WTC11 (cell line): ENCODE measurements at regions not wholly inside any gene's neighbourhood (a gene's known extent, or its start where the extent isn't known, plus 50 kb on each side); places are given as distances from the start of the nearest gene placed in this dataset.

Experiments used
- ATAC-seq: fragments of 200-7000 bp; cut with Tn5 transposase; 2 replicates; pipeline ENCODE4 v1.10.0; 2021; ENCODE audit warnings: mild to moderate bottlenecking, moderate library complexity
- CTCF ChIA-PET: fragments of 300-600 bp; sonication (Branson Sonifier 250); formaldehyde crosslinking; loops from one replicate; lab custom pipeline; 2021; ENCODE audit warnings: antibody characterized with exemption; lab: Charles Lee
- POLR2A ChIA-PET: fragments of 350-600 bp; sonication (Branson Sonifier 250); formaldehyde crosslinking; loops from one replicate; lab custom pipeline; 2021; ENCODE audit warnings: antibody characterized with exemption; lab: Charles Lee
- DNase-seq: peaks from one replicate; pipeline ENCODE4 v3.0.0; 2021; ENCODE audit warnings: low spot score
- H3K27ac Mint-ChIP-seq: 2 replicates; pipeline ENCODE4 v1.8.0; 2021; ENCODE audit warnings: mixed read lengths
- H3K27me3 Mint-ChIP-seq: 2 replicates; pipeline ENCODE4 v1.8.0; 2021; ENCODE audit warnings: low read depth, mild to moderate bottlenecking, moderate library complexity, mixed read lengths
- H3K36me3 Mint-ChIP-seq: 2 replicates; pipeline ENCODE4 v1.8.0; 2021; ENCODE audit warnings: mixed read lengths
- H3K4me1 Mint-ChIP-seq: 2 replicates; pipeline ENCODE4 v1.8.0; 2022; ENCODE audit warnings: mixed read lengths
- H3K4me3 Mint-ChIP-seq: 2 replicates; pipeline ENCODE4 v1.8.0; 2021; ENCODE audit warnings: mild to moderate bottlenecking, moderate library complexity, mixed read lengths
- H3K9me3 Mint-ChIP-seq: 2 replicates; pipeline ENCODE4 v1.8.0; 2021; ENCODE audit warnings: mixed read lengths
- ATF6 ChIP-seq: sonication (generic); formaldehyde crosslinking; IDR thresholded peaks from 2 replicates; pipeline ENCODE4 v1.8.1; 2023; ENCODE audit warnings: mild to moderate bottlenecking, missing genetic modification reagents
- CBFB ChIP-seq: sonication (generic); formaldehyde crosslinking; IDR thresholded peaks from 2 replicates; pipeline ENCODE4 v1.8.1; 2022; ENCODE audit warnings: mild to moderate bottlenecking, low read depth, missing genetic modification reagents
- EMX1 ChIP-seq: fragments of 250-450 bp; sonication (Bioruptor Pico); IDR thresholded peaks from 2 replicates; pipeline ENCODE4 v1.8.0; 2021; ENCODE audit warnings: mild to moderate bottlenecking
- ERG ChIP-seq: fragments of 250-450 bp; sonication (Bioruptor Pico); IDR thresholded peaks from 2 replicates; pipeline ENCODE4 v1.8.0; 2021; ENCODE audit warnings: mild to moderate bottlenecking
- ETV6 ChIP-seq: sonication (generic); formaldehyde crosslinking; IDR thresholded peaks from 2 replicates; pipeline ENCODE4 v1.8.1; 2022; ENCODE audit warnings: mild to moderate bottlenecking, missing genetic modification reagents
- FOXJ3 ChIP-seq: sonication (generic); formaldehyde crosslinking; IDR thresholded peaks from 2 replicates; pipeline ENCODE4 v1.9.0; 2021; ENCODE audit warnings: missing genetic modification reagents, mild to moderate bottlenecking, borderline replicate concordance
- FOXK1 ChIP-seq: sonication (generic); formaldehyde crosslinking; IDR thresholded peaks from 2 replicates; pipeline ENCODE4 v1.8.0; 2022; ENCODE audit warnings: mild to moderate bottlenecking, moderate library complexity, missing genetic modification reagents
- GRHL2 ChIP-seq: fragments of 250-450 bp; sonication (Bioruptor Pico); IDR thresholded peaks from 2 replicates; pipeline ENCODE4 v1.8.0; 2022; ENCODE audit warnings: mild to moderate bottlenecking, moderate library complexity; ENCODE audit not compliant: insufficient replicate concordance, severe bottlenecking
- HMGXB4 ChIP-seq: sonication (generic); formaldehyde crosslinking; IDR thresholded peaks from 2 replicates; pipeline ENCODE4 v1.8.1; 2023; ENCODE audit warnings: mild to moderate bottlenecking, moderate library complexity, missing genetic modification reagents
- JAZF1 ChIP-seq: fragments of 250-450 bp; sonication (Bioruptor Pico); IDR thresholded peaks from 2 replicates; pipeline ENCODE4 v1.9.0; 2021; ENCODE audit warnings: moderate library complexity, mild to moderate bottlenecking, inconsistent platforms
- MAX ChIP-seq: sonication (generic); formaldehyde crosslinking; IDR thresholded peaks from 2 replicates; pipeline ENCODE4 v1.8.0; 2022; ENCODE audit warnings: mild to moderate bottlenecking, missing genetic modification reagents
- MLX ChIP-seq: sonication (generic); formaldehyde crosslinking; IDR thresholded peaks from 2 replicates; pipeline ENCODE4 v1.8.1; 2023; ENCODE audit warnings: mild to moderate bottlenecking, missing genetic modification reagents, moderate library complexity
- MXD4 ChIP-seq: fragments of 250-450 bp; sonication (Bioruptor Pico); IDR thresholded peaks from 2 replicates; pipeline ENCODE4 v1.8.0; 2021; ENCODE audit warnings: mild to moderate bottlenecking, moderate library complexity, borderline replicate concordance
- NR3C1 ChIP-seq: sonication (generic); formaldehyde crosslinking; conservative IDR thresholded peaks from 2 replicates; pipeline ENCODE4 v1.8.1; 2023; ENCODE audit warnings: low read depth, mild to moderate bottlenecking, missing genetic modification reagents
- RORB ChIP-seq: fragments of 250-450 bp; sonication (Bioruptor Pico); IDR thresholded peaks from 2 replicates; pipeline ENCODE4 v1.9.0; 2021; ENCODE audit warnings: mild to moderate bottlenecking
- SMAD3 ChIP-seq: sonication (generic); formaldehyde crosslinking; IDR thresholded peaks from 2 replicates; pipeline ENCODE4 v1.8.0; 2022; ENCODE audit warnings: missing genetic modification reagents, mild to moderate bottlenecking, borderline replicate concordance
- SMAD4 ChIP-seq: sonication (generic); formaldehyde crosslinking; IDR thresholded peaks from 2 replicates; pipeline ENCODE4 v1.8.0; 2022; ENCODE audit warnings: mild to moderate bottlenecking, missing genetic modification reagents
- TP53 ChIP-seq: sonication (generic); formaldehyde crosslinking; IDR thresholded peaks from 2 replicates; pipeline ENCODE4 v1.8.1; 2023; ENCODE audit warnings: mild to moderate bottlenecking, missing genetic modification reagents
- USF2 ChIP-seq: sonication (generic); formaldehyde crosslinking; IDR thresholded peaks from 2 replicates; pipeline ENCODE4 v1.8.1; 2023; ENCODE audit warnings: mild to moderate bottlenecking, missing genetic modification reagents, moderate library complexity
- ZBTB21 ChIP-seq: sonication (generic); formaldehyde crosslinking; IDR thresholded peaks from 2 replicates; pipeline ENCODE4 v1.8.1; 2023; ENCODE audit warnings: mild to moderate bottlenecking, missing genetic modification reagents, borderline replicate concordance
- ZNF232 ChIP-seq: sonication (generic); formaldehyde crosslinking; IDR thresholded peaks from 2 replicates; pipeline ENCODE4 v1.8.0; 2022; ENCODE audit warnings: mild to moderate bottlenecking, missing genetic modification reagents
- ZNF263 ChIP-seq: sonication (generic); formaldehyde crosslinking; IDR thresholded peaks from 2 replicates; pipeline ENCODE4 v1.8.1; 2022; ENCODE audit warnings: low read depth, mild to moderate bottlenecking, moderate library complexity, missing genetic modification reagents
- ZNF317 ChIP-seq: sonication (generic); formaldehyde crosslinking; IDR thresholded peaks from 2 replicates; pipeline ENCODE4 v1.8.1; 2023; ENCODE audit warnings: low read depth, mild to moderate bottlenecking, moderate library complexity, missing genetic modification reagents, borderline replicate concordance
- ZNF425 ChIP-seq: fragments of 250-450 bp; sonication (Bioruptor Pico); conservative IDR thresholded peaks from 2 replicates; pipeline ENCODE4 v1.9.0; 2021; ENCODE audit warnings: mild to moderate bottlenecking

GRCh38 chr2:82826437-82826836 is 1632.6 kb downstream of the SUCLG1 start:
- no peaks in the 10 kb centered on the region for H3K27me3 Mint-ChIP-seq
- ChIA-PET CTCF (no interaction called here), POLR2A (interaction anchor here (0.6 kb wide), 1 partner anchor 619 kb away, joined by 3 read pairs; no protein-coding TSS in a partner anchor)
- TF ChIP-seq ZNF263 (CRISPR knock-in tag) (no peak), JAZF1 (CRISPR knock-in tag) (no peak), CBFB (CRISPR knock-in tag) (no peak), FOXJ3 (CRISPR knock-in tag) (no peak), ZNF232 (CRISPR knock-in tag) (no peak), FOXK1 (CRISPR knock-in tag) (no peak), MLX (CRISPR knock-in tag) (no peak), ZNF317 (no peak), ETV6 (CRISPR knock-in tag) (no peak), ATF6 (CRISPR knock-in tag) (no peak), ZNF425 (CRISPR knock-in tag) (no peak), SMAD4 (CRISPR knock-in tag) (no peak), SMAD3 (CRISPR knock-in tag) (no peak), RORB (no peak), EMX1 (no peak), TP53 (no peak), ERG (CRISPR knock-in tag) (no peak), GRHL2 (CRISPR knock-in tag) (no peak), USF2 (CRISPR knock-in tag) (no peak), NR3C1 (CRISPR knock-in tag) (no peak)
- ATAC-seq (no peak), DNase-seq (no peak)
- H3K36me3 Mint-ChIP-seq: no peaks in the 10 kb centered on the region
- no peak overlapping the region for H3K4me3 Mint-ChIP-seq
- peaks cover 9% of the 10 kb centered on the region for H3K4me1 Mint-ChIP-seq
- H3K9me3 Mint-ChIP-seq: no peaks in the 10 kb centered on the region
- no peak overlapping the region for H3K27ac Mint-ChIP-seq

GRCh38 chr2:82825410-82826090 is 1633.5 kb downstream of the SUCLG1 start:
- Mint-ChIP-seq H3K4me1 (no peaks in the 10 kb centered on the region), H3K27ac (no peak overlapping the region), H3K27me3 (no peaks in the 10 kb centered on the region), H3K4me3 (no peak overlapping the region), H3K36me3 (no peaks in the 10 kb centered on the region), H3K9me3 (no peaks in the 10 kb centered on the region)
- ATAC-seq (no peak), DNase-seq (no peak)
- CTCF ChIA-PET: no interaction called here
- POLR2A ChIA-PET: no interaction called here
- TF ChIP-seq ZBTB21 (CRISPR knock-in tag) (no peak), MXD4 (CRISPR knock-in tag) (no peak), FOXJ3 (CRISPR knock-in tag) (no peak), MAX (CRISPR knock-in tag) (no peak), HMGXB4 (CRISPR knock-in tag) (no peak)
